ENCODE measurements at regions not wholly inside any gene's neighbourhood (a gene's known extent, or its start where the extent isn't known, plus 50 kb on each side); places are given as distances from the start of the nearest gene placed in this dataset.

DNA sequence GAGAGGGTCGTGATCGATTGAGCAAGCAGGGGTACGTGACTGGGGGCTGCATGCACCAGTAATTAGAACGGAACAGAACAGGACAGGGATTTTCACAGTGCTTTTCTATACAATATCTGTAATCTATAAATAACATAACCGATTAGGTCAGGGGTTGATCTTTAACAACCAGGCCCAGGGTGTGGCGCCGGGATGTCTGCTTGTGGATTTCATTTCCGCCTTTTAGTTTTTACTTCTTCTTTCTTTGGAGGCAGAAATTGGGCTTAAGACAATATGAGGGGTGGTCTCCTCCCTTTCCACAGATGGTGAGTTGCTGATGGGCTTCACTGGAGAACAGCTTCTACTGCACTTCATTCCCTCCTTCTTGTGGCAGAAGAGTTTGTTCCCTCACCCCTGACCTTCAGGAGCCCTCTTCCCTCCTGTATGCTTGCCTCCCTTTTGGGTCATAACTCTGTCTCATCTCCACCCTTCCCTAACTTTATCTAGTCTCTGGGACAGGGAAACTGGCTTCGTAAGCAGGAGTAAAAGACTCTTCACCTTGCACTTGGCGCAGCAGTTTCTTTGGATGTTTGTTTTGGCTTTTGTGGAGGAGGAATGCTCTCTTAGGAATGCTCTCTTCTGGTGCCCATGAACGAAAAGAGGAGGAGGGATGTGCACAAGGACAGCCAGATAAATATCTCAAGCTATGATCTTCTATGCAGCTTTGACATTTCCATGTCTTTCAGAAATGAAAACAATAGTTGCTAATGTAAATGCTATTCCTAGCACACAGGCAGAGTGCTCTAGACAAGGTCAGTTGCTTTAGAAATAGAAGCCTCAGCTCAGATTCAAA is 139.8 kb upstream of the RPS23 start (continued):
- no peak; the same call in 1 of the 2 replicates for TF ChIP-seq NR2C1 (IDR thresholded peaks at IDR 0.05)
- TF ChIP-seq NR2C1 (tag; IDR thresholded peaks at IDR 0.05) = peak; percentile 70
- TF ChIP-seq RAD21 (CRISPR knock-in tag; conservative IDR thresholded peaks at IDR 0.05 in 1 of 2, IDR thresholded peaks at IDR 0.05 in 1 of 2) = no peak
- peak; percentile 27 for TF ChIP-seq ARID1B (IDR thresholded peaks at IDR 0.05)
- no peak for TF ChIP-seq ZC3H8 (IDR thresholded peaks at IDR 0.05)
- TF ChIP-seq ZNF668 (CRISPR knock-in tag; IDR thresholded peaks at IDR 0.05) = no peak
- TF ChIP-seq RBM22 (IDR thresholded peaks at IDR 0.05; ENCODE audit: low read depth, low read length, poor library complexity, severe bottlenecking) = no peak
- no peak for TF ChIP-seq KDM5B (IDR thresholded peaks at IDR 0.05; ENCODE audit: insufficient replicate concordance, low read depth, low read length)
- TF ChIP-seq NR2C2 (CRISPR knock-in tag; IDR thresholded peaks at IDR 0.05) = no peak
- peak; percentile 57; the same call in 1 of the 2 replicates for TF ChIP-seq NR2C2 (tag; IDR thresholded peaks at IDR 0.05)
- no peak for TF ChIP-seq HDAC3 (IDR thresholded peaks at IDR 0.05; ENCODE audit: borderline replicate concordance, partially characterized antibody)
- TF ChIP-seq GATAD2A (IDR thresholded peaks at IDR 0.05) = no peak
- peak; percentile 28; the same call in 1 of the 2 replicates for TF ChIP-seq DDX20 (tag; IDR thresholded peaks at IDR 0.05; ENCODE audit: low read depth)
- 0 out of 2 replicates have a peak, but pooled peaks have one; percentile 31 for TF ChIP-seq ZNF12 (CRISPR knock-in tag; IDR thresholded peaks at IDR 0.05)
- no peak for TF ChIP-seq ZNF311 (CRISPR knock-in tag; IDR thresholded peaks at IDR 0.05)
